Kidney (tissue), 13 donors: ENCODE measurements at regions not wholly inside any gene's neighbourhood (a gene's known extent, or its start where the extent isn't known, plus 50 kb on each side); places are given as distances from the start of the nearest gene placed in this dataset.

ENCODE experiments used
- DNase-seq, 5 donors: peaks; one replicate each; pipeline ENCODE4 v3.0.0-alpha.2; 2013 to 2020
- FAIRE-seq: peaks from 2 replicates; lab custom pipeline; 2012; peaks lifted over from hg19 to GRCh38; lab: Jason Lieb, UNC
- H3K27ac ChIP-seq, 2 donors: one replicate each; pipeline ENCODE4 v1.7.0; 2013; ENCODE audit warnings: low read depth in 2 of 2, low read length in 2 of 2, inconsistent platforms in 1 of 2
- H3K27me3 ChIP-seq: one replicate; pipeline ENCODE4 v1.7.1; 2013; ENCODE audit warnings: low read length, inconsistent platforms; ENCODE audit not compliant: control insufficient read depth, insufficient read depth
- H3K36me3 ChIP-seq, 3 donors: one replicate each; pipeline versions ENCODE4 v1.7.0 to v1.7.1; 2013; ENCODE audit warnings: low read length in 3 of 3, control low read depth in 1 of 3, inconsistent platforms in 1 of 3; ENCODE audit not compliant: insufficient read depth in 3 of 3, control insufficient read depth in 2 of 3
- H3K4me1 ChIP-seq, 3 donors: one replicate each; pipeline versions ENCODE4 v1.7.0 to v1.7.1; 2013; ENCODE audit warnings: low read length in 3 of 3, inconsistent platforms in 1 of 3, low read depth in 1 of 3; ENCODE audit not compliant: control insufficient read depth in 2 of 3, insufficient read depth in 2 of 3
- H3K4me3 ChIP-seq, 3 donors: one replicate each; pipeline versions ENCODE4 v1.7.0 to v1.8.1; 2013; ENCODE audit warnings: low read length in 3 of 3, control low read depth in 1 of 3, inconsistent platforms in 1 of 3
- H3K9ac ChIP-seq, 3 donors: one replicate each; pipeline versions ENCODE4 v1.7.0 to v1.7.1; 2013; ENCODE audit warnings: low read length in 3 of 3, control low read depth in 1 of 3, inconsistent platforms in 1 of 3
- H3K9me3 ChIP-seq, 3 donors: one replicate each; pipeline versions ENCODE4 v1.7.0 to v1.7.1; 2013; ENCODE audit warnings: low read length in 3 of 3, control low read depth in 1 of 3, inconsistent platforms in 1 of 3; ENCODE audit not compliant: control insufficient read depth in 2 of 3, insufficient read depth in 1 of 3
- CTCF ChIP-seq: IDR thresholded peaks from 3 replicates; pipeline ENCODE4 v1.5.1; 2012; ENCODE audit warnings: mild to moderate bottlenecking, moderate library complexity, borderline replicate concordance; ENCODE audit not compliant: insufficient read depth; ENCODE audit errors: extremely low read depth
- intact Hi-C: fragments of 100-400 bp; cut with DNase I; formaldehyde crosslinking; loops from one replicate; pipeline ENCODE4 v1.11.1; 2022
- donor health status: control.
- donor health status: control.
- donor health status: control.
- donor health status: control.
- donor health status: control.
- donor health status: DM: yes; HTN: yes; CAD: no.
- donor health status: Normal renal cell carcinoma (clear cell type).

GRCh38 chr7:98548971-98549370 is 68.1 kb upstream of the NPTX2 start:
- Histone ChIP-seq H3K4me1 (no peaks in the 10 kb centered on the region), H3K4me3 (no peak overlapping the region), H3K27me3 (no peaks in the 10 kb centered on the region), H3K9ac (no peak overlapping the region), H3K9me3 (peaks cover 0 to 11% (median 0%) of the 10 kb centered on the region in 3 donors), H3K36me3 (no peaks in the 10 kb centered on the region), H3K27ac (no peak overlapping the region)
- FAIRE-seq (no peak), DNase-seq (no peak)
- TF ChIP-seq CTCF = no peak
- intact Hi-C loops = no loop called here

- DNase-seq (no peak), FAIRE-seq (no peak)
- H3K36me3 ChIP-seq = no peaks in the 10 kb centered on the region
- H3K9ac ChIP-seq = no peak overlapping the region
- no peak overlapping the region for H3K4me3 ChIP-seq
- intact Hi-C loops = no loop called here
- peaks cover 0 to 11% (median 0%) of the 10 kb centered on the region in 3 donors for H3K9me3 ChIP-seq
- no peak for TF ChIP-seq CTCF
- no peaks in the 10 kb centered on the region for H3K4me1 ChIP-seq
- H3K27me3 ChIP-seq = no peaks in the 10 kb centered on the region
- no peak overlapping the region for H3K27ac ChIP-seq
Observed at GRCh38 chr7:98548370-98548769, 68.7 kb upstream of the NPTX2 start.

GRCh38 chr7:98541101-98541500 is 76.0 kb upstream of the NPTX2 start:
- H3K27me3 ChIP-seq = no peaks in the 10 kb centered on the region
- DNase-seq (peak in 1 of 5 donors; percentile 50), FAIRE-seq (no peak)
- intact Hi-C loops = no loop called here
- H3K4me1 ChIP-seq = no peaks in the 10 kb centered on the region
- H3K4me3 ChIP-seq = no peak overlapping the region
- TF ChIP-seq CTCF = no peak
- no peaks in the 10 kb centered on the region for H3K9me3 ChIP-seq
- no peak overlapping the region for H3K27ac ChIP-seq
- H3K9ac ChIP-seq = no peak overlapping the region
- H3K36me3 ChIP-seq = no peaks in the 10 kb centered on the region

DNA sequence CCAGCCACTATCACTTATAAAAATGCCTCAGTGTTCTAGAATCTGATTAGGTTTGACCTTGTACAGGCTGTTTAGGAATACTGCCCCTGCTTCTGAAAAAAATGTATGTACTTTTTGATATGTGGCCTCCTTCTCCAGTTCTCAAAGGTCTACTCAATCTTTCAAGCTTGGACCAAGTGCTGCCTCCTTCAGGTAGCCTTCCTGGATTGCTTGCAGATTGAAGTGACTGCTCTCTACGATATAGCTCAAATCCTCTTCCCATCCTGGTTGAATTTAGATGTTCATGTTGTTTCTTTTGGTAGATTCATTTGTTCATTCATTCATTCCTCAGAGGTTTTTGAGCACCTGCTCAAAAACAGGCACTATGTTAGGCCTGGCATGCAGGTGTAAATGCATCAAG is 77.2 kb upstream of the NPTX2 start:
- Histone ChIP-seq H3K27me3 (no peaks in the 10 kb centered on the region), H3K36me3 (no peaks in the 10 kb centered on the region), H3K4me1 (no peaks in the 10 kb centered on the region), H3K27ac (no peak overlapping the region), H3K9me3 (no peaks in the 10 kb centered on the region), H3K9ac (no peak overlapping the region), H3K4me3 (no peak overlapping the region)
- DNase-seq (no peak), FAIRE-seq (no peak)
- no peak for TF ChIP-seq CTCF
- intact Hi-C loops = no loop called here
